ENCODE measurements at regions not wholly inside any gene's neighbourhood (a gene's known extent, or its start where the extent isn't known, plus 50 kb on each side); places are given as distances from the start of the nearest gene placed in this dataset.

DNA sequence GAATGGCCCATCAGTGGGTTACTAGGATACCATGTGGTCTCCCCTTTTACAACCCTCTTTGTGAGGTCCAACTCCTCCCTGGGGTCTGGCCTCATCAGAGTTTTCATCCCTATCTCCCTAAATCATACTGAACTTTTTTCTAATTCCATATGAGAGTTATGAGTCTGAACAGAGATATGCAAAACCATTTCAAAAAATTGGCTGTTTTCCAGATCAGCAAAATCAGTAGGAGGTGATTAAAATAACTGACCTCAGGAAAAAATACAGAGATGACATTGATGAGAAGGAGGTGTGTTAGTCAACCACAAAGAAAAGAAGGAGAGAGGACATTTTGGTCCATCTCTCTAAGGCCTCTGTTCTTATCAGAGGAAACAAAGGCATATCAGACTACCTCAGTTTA lies 200.8 kb upstream of the CFAP20DC start:
- Histone ChIP-seq H3K79me2 (ENCODE audit: control insufficient read depth, insufficient read depth, low read length) (no peaks in the 10 kb centered on the region), H3K4me3 (no peak overlapping the region), H3K27ac (ENCODE audit: control insufficient read depth, insufficient read depth) (no peak overlapping the region), H3K27me3 (replicated peaks in 1 of 2; ENCODE audit: control insufficient read depth in 2 of 2, insufficient read depth in 2 of 2, low read length in 1 of 2) (no peaks in the 10 kb centered on the region), H3K9me3 (replicated peaks; ENCODE audit: control insufficient read depth, insufficient read depth, low read length) (peaks cover 6% of the 10 kb centered on the region; the same call in 2 of the 3 replicates), H3K9ac (ENCODE audit: control insufficient read depth, insufficient read depth, low read length) (no peak overlapping the region), H4K20me1 (ENCODE audit: control insufficient read depth, insufficient read depth) (no peaks in the 10 kb centered on the region), H2AFZ (ENCODE audit: control insufficient read depth, low read depth, low read length) (no peak overlapping the region), H3K36me3 (ENCODE audit: control insufficient read depth in 2 of 2, insufficient read depth in 2 of 2, low read length in 1 of 2) (no peaks in the 10 kb centered on the region), H3K4me1 (ENCODE audit: control insufficient read depth, insufficient read depth, low read length) (peaks cover 18% of the 10 kb centered on the region), H3K4me2 (ENCODE audit: control insufficient read depth, insufficient read depth) (no peak overlapping the region)
- TF ChIP-seq CBX3 (IDR thresholded peaks at IDR 0.05; ENCODE audit: borderline replicate concordance, low read depth) (no peak), WRNIP1 (IDR thresholded peaks at IDR 0.05; ENCODE audit: borderline replicate concordance, low read depth, low read length) (no peak), IRF5 (IDR thresholded peaks at IDR 0.05; ENCODE audit: borderline replicate concordance) (no peak), EZH2 (IDR thresholded peaks at IDR 0.05; ENCODE audit: borderline replicate concordance, control insufficient read depth, low read depth, low read length) (no peak), BACH1 (IDR thresholded peaks at IDR 0.05; ENCODE audit: borderline replicate concordance) (no peak), ZBTB33 (IDR thresholded peaks at IDR 0.05) (no peak), BRCA1 (IDR thresholded peaks at IDR 0.05; ENCODE audit: low read depth, low read length) (no peak), SMC3 (IDR thresholded peaks at IDR 0.05; ENCODE audit: borderline replicate concordance, low read length) (no peak), POLR2AphosphoS2 (IDR thresholded peaks at IDR 0.05; ENCODE audit: low read depth, low read length) (no peak), RAD51 (IDR thresholded peaks at IDR 0.05) (no peak), ESRRA (IDR thresholded peaks at IDR 0.05; ENCODE audit: low read length) (no peak)
- TF ChIP-seq, protein P1, sequence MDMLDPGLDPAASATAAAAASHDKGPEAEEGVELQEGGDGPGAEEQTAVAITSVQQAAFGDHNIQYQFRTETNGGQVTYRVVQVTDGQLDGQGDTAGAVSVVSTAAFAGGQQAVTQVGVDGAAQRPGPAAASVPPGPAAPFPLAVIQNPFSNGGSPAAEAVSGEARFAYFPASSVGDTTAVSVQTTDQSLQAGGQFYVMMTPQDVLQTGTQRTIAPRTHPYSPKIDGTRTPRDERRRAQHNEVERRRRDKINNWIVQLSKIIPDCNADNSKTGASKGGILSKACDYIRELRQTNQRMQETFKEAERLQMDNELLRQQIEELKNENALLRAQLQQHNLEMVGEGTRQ (IDR thresholded peaks at IDR 0.05; ENCODE audit: borderline replicate concordance, low read depth, low read length) = no peak
- intact Hi-C loops (cut with micrococcal nuclease; ENCODE audit: unreplicated experiment) (no loop called here), in situ Hi-C loops (cut with MboI) (no loop called here)
- ChIA-PET CTCF (no interaction called here), RAD21 (ENCODE audit: unreplicated experiment) (no interaction called here), SMC1A (ENCODE audit: uncharacterized antibody, unreplicated experiment) (interaction anchor here (1.5 kb wide), 1 partner anchor 11 kb away, joined by 8 read pairs; no protein-coding TSS in a partner anchor), POLR2A (interaction anchor here (0.6 kb wide), 1 partner anchor 21 kb away, joined by 3 read pairs; no protein-coding TSS in a partner anchor)
- FAIRE-seq (no peak), ATAC-seq (no peak), DNase-seq (ENCODE audit: low read depth, low spot score) (no peak)
- no TSS peak for BruUV-seq (replicated peaks)
